ENCODE measurements at regions not wholly inside any gene's neighbourhood (a gene's known extent, or its start where the extent isn't known, plus 50 kb on each side); places are given as distances from the start of the nearest gene placed in this dataset.
A peak's percentile ranks its signal among the peaks of the same experiment; 100 is the strongest.

DNA sequence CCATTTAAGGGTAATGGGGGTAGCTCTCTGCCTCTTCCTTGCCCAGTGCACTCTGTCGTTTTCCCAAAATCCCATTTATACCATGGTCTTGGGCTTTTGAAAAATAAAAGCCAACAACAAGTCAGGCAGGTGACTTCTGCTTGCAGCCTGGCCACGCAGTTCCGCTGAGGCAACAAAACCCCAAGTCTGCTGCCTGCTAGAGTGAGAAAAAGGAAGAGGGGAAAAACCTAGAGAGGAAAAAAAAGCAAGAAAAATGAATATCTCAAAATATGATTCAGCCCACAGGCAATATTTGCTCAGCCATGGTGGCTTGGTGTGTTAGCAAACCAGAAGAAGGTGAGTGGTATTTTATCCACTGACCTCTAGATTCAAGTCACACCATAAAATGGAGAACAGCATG lies 148.2 kb upstream of the FSTL4 start:
- DNase-seq, result no peak

DNA sequence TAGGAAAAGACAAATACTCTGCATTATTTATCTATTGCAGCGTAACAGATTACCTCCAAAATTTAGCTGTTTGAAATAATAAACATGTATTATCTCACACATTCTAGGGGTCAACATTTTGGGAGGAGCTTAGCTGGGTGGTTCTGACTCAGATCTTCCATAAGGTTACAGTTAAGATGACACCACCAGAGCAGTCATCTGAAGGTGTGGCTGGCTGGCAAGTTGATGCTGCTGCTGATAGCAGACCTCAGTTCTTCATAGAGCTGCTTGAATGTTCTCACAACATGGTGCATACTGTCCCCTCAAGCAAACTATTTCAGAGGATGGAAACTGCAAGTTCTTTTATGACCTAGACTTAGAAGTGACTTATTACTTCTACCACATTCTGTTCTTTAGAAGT lies 146.3 kb upstream of the FSTL4 start:
- no peak for DNase-seq

DNA sequence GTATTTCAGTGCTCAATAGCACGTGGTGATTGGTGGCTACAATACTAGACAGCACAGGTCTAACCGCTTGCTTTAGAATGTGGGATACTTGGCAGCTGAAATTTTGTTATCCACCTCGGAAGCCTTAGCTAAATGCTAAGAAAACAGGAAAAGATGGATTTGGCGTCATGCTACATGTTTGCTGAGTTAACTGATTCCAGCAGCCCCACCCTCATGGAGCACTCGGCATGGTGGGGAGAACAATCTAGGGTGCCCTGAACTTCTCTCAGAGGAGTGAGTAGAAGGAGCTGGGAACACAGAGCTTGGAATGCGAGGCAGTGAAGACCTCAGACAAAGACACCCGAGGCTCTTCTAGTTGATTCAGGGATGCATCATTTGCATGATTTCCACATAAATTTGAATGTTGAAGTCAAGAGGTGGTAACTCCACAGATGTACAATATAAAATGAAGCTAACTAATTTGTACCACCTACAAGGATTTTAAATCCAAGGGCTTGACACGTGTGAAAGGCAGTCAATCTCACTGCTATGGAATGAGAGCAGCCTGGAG lies 145.1 kb upstream of the FSTL4 start:
- DNase-seq, result no peak

DNA sequence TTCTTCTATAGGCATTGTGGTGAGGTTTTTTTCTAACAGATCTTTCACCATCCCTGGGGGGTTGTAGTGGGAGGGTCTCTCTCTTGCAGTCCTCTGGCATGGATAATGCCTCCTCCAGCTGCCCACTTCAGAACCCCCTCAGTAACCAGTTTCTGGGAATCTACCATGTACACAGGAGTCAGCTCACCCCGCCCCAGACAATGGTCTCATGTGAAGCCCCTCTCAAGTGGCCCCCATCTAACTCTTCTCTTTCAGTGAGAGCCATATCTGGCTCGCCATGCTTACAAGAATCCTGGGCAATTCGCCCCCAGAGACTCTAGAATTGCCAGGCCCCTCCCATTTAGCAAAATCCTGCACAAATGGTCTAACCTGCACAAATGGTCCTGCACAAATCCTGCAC lies 144.4 kb upstream of the FSTL4 start:
- no peak for DNase-seq

DNA sequence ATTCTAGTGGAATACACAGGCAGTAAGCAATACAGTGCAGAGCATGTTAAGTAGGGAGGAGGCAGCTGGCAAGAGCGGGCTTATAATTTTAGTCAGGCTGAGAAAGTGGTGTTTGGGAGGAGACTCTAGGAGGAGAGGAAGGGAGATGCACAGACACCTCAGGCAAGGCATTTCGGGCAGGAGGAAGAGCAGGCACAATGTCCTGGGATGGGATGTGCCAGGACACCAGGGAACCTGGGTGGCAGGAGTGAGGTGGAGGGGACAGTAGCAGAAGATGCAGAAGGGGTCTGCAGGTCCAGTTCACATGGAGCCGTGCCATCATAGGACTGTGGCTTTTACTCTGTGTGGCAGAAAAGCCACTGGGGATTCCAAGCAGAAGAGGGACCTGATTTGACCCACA lies 143.7 kb upstream of the FSTL4 start:
- DNase-seq, result no peak

DNA sequence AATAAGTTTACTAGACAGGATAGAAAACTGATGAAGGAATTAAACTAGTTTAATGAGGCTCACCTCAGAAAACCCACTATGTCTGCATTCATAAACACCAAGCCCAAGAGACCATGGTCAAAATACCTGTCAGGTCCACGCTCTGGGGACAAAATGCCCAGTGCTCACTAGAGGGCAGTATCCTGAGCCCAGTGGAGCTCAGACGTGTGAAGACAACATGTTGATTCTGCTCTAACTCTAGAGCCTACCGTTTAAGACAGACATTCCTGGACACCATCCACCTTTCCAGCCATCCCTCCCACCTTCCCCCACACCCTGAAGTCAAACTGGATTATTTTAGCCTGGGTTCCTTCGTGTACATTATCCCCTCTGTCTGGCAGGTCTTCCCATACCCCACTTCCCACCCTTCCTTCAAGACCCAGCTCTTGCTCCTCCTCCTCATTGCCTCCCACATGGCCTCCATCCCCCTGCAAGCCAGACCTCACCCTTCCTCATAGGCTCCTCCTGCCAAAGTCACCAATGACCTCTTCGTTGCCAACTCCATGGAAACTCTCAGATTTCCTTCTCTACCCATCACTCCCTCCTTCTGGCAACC lies 142.3 kb upstream of the FSTL4 start:
- DNase-seq, result peak; percentile 13 to 44 (median 20)

DNA sequence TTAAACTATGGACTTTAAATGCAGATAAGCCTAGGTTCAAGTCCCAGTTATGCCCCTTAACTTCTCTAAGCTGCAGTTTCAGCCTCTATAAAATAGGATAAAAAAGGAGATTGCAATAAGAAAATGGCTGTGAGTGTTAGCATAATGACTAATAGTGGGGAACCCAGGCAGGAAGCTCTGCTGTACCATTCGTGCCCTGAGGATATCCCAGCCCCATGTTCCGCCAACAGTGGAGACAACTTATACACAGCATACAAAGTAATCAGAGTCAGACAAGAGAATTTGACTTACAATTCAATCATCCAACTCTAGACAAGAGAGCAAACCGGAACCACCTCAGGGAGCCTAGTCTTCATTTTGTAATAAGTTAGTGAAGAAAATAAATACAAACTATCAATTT lies 141.5 kb upstream of the FSTL4 start:
- no peak for DNase-seq

DNA sequence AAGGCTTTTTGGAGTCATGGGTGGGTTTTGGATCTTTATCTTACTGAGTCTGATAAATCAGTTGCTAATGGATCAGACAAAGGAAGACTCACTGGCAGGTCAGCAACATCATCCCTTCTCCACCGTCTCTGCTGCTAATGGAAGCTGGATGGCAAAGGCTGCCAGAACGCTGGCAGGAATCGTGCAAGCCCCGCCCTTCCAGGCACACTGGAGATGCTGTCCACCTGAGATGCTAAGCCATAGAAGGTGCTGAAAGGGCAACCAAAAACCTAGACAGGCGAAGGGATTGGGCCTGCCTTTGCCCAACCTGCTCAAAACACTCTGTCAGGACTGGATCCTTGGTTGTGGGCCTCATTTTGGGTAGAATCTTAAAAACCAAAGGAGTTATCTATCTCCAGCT lies 139.5 kb upstream of the FSTL4 start:
- no peak for DNase-seq

DNA sequence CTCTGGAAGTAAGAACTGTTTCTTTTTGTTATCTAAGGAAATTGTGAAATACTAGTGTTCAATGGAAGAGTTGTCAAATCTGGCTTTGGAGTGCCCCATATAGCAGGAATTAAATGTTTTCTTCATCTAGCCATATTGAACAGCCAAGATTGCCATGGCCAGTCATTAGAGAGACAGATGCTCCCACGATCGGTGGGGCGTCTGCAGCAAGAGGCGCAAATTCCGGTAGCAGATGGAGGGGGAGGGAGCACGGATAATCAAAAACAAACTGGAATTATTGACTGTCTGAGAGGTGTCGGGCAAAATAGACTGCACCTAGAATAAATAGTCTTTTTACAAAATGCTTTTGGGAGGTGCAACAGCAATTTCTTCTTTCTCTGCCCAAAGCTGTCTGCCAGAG lies 139.1 kb upstream of the FSTL4 start:
- no peak for DNase-seq

DNA sequence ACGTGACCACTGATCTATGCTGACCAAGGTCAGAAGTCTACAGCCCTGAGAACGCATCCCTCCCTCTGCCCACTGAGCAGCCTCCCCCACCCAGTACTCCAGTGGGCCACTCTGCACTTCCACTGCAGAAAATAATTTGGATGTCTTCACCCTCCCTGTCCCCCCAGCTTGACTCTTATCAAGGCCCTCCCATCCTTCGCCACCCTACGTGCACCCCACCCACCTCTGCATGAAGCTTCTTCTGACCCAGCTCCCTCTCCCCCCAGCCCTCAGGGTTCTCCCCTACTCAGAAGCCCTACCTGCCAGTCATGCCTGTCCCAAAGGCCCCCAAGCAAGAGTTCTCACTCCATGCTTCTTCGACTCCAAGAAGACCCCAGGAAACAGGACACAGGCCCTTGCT lies 138.5 kb upstream of the FSTL4 start:
- no peak for DNase-seq

DNA sequence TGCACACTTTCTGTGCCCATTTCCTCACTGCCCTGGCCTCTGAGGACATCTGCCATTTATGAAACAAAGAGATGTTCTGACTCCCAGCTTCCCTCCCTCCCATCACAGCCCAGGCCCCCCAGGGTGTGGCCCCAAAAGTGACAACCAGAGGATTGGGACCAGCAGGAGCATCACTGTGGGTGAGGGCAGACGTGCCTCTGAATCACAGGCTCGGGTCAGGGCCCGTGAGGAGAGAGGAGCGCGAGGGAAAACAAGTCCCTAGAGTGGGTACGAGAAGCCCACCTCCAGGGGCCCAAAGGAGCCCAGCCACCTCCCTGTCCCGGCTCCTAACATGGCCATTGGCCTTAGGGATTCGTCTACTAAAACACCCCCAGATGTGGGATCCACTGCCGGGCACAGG lies 138.0 kb upstream of the FSTL4 start:
- no peak for DNase-seq

DNA sequence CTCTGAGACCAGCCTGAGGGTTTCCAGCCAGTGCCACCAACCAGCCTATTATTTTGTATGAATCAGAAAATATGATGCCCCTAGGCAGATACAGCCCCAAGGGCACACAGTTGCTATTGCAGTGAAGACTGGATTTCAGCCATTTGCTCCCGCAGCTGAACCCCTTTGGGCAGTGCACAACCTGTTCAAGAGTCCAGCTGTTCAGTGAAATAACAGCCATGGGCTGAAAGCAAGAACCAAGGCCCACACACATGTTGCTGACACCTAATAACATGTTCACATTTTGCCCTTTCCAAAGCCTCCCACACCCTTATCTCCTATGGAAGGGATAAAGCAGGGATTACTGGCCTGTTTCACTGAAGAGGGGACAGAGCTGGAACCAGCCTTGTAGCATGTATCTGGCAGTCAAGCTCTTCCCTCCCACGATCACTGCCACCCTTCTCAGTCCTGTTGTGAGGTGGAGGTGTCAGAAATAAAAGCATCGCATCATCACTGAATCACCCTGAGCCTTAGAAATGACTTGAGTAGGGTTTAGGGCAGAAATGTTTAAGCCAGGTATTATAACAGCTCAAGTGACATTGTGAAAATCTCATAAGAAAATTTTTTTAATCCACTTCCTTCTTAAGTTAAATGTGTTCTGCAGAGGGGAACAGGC lies 137.1 kb upstream of the FSTL4 start:
- DNase-seq, result no peak

DNA sequence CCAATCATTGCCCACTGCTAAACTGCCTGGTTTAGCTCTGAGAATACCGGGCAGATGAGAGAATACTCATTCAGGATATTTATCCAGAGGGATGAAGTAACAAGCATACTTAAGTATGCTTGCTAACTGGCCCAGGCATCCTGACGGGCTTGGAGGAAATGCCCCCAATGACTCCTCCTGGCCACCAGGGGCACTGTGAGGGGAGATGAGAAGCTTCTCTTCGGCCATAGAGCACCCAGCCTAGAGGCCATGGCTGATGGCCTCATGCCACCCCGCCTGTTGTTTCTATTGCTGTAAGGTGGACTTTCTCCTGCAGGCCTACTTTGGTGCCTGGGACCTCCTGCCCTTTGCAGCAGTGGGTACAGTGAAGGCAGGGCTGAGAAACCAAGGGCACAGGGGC lies 134.5 kb upstream of the FSTL4 start:
- no peak for DNase-seq

DNA sequence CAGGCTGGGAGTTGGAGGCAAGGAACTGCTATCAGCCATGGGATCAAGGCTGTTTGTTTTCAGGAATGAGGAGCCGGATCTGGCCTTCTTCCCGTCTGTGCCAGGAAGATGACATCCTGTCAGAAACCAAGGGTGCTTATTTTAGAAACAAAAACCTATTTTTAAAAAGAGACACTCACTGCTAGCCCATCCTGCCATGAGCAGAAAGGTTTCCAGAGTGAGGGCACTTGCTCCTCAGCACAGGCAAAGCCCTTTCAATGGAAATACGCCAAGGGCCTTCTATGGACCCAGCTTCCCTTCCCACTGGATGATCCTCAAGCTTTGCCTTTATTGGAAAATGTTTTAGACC lies 132.6 kb upstream of the FSTL4 start:
- no peak for DNase-seq

DNA sequence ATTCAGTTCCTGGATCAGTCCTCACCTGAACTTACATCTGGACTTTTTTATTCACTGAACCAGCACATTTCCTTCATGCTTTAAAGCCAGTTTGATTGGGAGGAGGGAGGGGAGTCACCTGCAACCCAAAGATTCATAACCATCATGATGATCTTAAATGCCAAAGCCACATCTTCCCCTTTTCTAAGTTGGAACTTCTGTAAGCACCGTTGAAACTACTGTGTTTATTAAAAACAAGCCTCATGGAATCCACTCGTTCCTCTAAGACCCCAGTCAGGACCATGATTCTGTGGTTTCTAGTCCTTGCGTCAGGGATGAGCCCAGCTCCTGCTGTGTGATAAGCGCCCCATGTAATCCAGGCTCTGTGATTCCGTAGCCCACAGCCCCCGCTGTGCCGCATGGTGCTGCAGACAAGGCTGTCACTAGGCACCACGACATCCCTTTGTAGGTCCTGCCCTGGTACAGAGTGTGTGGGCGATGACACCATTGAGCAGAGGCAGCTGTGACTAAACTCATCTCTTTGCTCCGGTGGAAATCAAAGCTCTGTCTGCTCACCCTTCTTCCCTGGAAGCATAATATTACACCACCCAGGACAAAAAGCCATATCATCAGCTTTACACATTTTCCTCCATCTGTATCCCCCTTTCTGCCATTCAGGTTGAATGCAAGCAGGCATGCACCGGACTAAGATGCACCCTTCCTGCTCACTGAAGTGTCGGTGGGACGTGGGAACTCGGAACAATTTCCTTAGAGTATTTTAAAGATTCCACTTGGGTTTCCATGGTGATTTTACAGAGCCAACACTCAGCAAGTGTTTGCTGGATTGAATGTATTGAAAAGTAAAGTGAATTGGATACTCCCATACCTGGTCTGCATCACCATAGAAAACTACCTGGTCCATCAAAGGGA lies 132.0 kb upstream of the FSTL4 start:
- no peak for DNase-seq

DNA sequence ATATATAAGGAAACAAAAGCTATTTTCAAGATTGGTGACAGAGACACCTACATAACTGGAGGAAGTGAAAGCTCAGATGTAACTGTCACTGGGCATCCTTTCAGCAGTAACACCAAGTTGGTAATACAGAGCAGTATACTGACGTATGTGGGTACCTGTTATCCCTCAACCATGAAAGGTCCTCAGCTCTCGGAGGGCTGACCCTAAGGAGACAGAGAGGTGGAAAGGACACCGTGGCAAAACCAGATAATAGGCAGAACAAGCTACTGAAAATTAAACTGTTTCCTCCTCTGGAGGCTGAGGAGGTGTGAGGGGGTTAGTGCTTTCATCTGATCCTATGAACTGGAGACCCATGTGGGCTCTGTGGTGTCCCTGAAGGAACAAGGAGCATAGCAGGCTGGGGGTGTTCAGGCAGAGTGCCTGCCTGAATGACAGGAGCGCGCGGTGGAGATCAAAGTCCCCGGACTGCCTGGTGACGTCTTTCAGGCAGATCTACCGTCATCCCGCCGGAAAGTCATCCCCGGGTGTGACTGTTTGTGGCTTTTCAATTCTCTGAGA lies 130.2 kb upstream of the FSTL4 start:
- no peak for DNase-seq

DNA sequence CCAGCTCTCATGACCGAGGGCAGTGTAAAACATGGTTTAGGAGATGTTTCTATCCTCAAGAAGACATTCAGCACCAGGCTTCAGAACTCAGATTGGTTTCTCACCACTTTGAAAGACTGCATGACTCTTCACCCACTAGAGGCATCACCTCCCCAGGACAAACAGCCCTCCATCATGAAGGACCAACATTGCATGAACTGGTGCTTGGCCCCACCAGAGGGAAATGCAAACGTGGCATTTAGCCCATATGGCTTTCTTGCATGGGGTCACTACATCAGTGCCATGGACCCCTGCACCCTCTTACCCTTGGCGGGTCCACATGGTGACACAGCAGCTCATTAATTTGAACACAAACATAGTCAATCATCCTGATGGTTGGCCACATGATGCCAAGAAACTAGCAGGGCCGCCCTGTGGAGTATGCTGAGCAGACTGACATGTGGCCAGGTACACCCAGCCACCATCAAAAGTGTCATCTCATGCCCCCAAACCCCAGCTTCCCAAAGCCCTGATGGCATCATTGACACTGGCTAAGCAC lies 129.5 kb upstream of the FSTL4 start:
- DNase-seq, result no peak

DNA sequence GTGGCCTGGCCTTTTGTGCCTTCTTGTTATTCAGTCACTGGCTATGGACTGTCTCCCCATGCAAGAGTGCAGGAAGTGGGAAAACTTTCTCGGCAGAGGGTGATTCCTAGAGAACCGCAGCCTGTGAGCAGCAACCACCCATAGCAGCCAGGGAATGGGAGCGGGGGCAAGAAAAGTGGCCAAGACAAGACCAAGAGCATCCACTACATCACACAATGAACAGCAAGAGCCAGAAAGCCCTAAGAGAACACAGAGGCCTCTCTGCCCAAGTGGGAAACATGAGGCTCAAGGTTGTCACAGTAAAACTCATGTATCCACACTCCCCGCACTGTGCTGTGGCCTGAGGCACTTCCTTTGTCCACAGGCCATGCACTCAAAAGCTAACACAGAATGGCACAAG lies 129.1 kb upstream of the FSTL4 start:
- no peak for DNase-seq

DNA sequence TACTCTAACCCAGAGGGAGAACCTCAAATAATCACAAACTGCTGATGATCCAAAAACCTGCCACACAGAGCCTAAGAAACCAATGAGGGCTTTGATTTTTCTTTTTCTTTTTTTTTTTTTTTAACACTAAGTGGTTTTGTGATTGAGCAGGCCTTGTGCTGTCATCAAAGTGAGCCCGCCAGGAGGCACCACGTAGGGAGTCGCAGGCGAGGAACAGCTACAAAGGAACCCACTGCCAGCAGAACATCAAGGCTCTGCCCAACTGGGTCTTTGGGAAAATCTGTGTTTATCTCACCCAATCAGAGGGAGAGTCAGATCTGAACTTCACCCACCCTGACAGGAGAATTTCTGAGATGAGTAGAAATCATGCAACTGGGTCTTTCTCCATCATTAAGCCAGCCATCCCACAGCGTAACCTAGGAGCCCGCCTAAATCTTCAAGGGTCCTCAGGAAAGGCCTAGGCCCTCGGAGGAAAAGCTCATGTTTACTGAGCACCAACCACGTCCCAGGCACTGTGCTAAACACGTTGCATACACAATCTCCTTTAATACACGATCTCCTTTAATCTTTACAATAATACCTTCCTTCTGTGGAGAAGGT lies 126.9 kb upstream of the FSTL4 start:
- DNase-seq, result no peak

DNA sequence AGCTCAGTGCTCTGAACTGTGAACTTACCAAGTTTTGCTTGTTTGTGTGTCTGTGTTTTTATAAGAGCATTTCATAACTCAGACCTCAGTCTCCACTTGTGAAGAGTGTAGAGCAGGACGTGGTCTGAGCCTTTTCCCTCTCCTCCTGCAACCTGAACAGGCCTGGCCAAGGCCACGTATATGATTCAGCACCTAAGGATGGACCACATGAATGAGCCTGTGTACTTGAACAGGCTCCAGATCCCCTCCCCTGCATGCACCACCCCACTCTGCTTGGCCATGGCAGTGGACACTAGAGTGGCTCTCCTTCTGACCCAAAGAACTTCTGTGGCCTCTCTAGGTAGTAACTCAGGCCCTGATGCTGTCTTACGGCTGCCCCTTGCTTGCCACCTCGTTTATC lies 125.9 kb upstream of the FSTL4 start:
- no peak for DNase-seq

DNA sequence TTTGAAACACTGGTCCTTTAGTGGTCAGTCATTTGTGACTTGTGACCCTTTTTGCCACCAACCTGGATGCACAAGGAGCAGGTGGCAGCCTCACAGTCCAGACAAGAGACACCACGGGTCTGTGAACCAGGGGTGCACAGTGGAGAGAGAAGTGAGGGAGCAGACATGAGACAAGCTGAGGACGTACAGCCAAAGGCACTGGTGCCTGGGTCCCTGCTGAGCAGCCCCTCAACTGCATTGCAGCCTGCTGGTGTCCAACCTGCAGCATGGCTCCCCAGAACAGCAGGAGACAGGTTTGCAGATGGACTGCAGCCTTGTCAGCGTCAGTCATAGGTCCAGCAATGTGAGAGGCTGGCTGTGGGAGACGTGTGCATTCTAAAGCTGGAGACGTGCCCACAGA lies 124.2 kb upstream of the FSTL4 start:
- DNase-seq, result no peak

DNA sequence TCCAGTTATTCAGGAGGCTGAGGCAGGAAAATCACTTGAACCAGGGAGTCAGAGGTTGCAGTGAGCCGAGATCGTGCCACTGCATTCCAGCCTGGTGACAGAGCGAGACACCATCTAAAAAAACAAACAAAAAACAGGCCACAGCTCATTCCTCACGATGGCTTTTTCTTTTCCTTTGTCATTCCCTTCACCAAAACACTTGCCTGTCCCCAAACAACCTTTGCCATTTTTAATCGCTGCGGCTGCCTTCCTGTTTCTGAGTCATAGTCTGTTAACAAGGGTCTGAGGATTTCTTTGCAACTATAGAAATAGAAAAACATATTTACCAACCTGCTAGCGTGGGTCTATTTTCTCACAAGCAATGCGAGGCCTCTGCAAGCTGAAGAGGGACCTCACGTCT lies 123.0 kb upstream of the FSTL4 start:
- no peak for DNase-seq

DNA sequence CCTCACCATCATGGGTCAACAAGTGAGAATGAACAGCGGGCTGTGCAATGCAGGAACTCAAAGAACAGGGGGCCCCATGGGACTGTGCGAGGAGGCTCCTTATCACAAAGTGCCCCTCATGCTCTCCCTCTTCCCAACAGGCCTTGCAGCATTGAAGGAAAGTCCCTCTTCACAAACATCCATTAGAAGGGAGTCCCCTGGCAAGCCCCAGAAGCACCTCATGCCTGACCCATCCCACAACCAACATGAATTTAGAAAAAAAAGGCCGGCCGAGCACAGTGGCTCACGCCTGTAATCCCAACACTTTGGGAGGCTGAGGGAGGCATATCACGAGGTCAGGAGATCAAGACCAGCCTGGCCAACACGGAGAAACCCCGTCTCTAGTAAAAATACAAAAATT lies 122.6 kb upstream of the FSTL4 start:
- no peak for DNase-seq
